GM12878 (cell line): ENCODE measurements at regions not wholly inside any gene's neighbourhood (a gene's known extent, or its start where the extent isn't known, plus 50 kb on each side); places are given as distances from the start of the nearest gene placed in this dataset.

ENCODE experiments used
- ATAC-seq: fragments of 200-7000 bp; cut with Tn5 transposase; 3 replicates; pipeline ENCODE4 v1.9.1; 2020; ENCODE audit warnings: mild to moderate bottlenecking, moderate library complexity
- BruUV-seq: library from RNA; stranded (reverse); fragments of 400-500 nt; replicated peaks from 2 replicates; lab custom pipeline; 2021; lab: Mats Ljungman, UMichigan
- CTCF ChIA-PET: fragments of 300-600 bp; sonication (Branson Sonifier 250); formaldehyde crosslinking; extraction: SDS; loops from one replicate; lab custom pipeline; 2021; ENCODE audit warnings: inconsistent platforms; lab: Yijun Ruan, JAX
- POLR2A ChIA-PET: fragments of 350-600 bp; formaldehyde crosslinking; extraction: SDS; loops from one replicate; lab custom pipeline; 2021; ENCODE audit warnings: inconsistent platforms; lab: Charles Lee
- RAD21 ChIA-PET: fragments of 300-600 bp; sonication (Branson Sonifier 250); formaldehyde crosslinking; loops from one replicate; lab custom pipeline; 2023; ENCODE audit warnings: antibody characterized with exemption; ENCODE audit not compliant: unreplicated experiment; lab: Charles Lee
- SMC1A ChIA-PET: fragments of 300-600 bp; sonication (Branson Sonifier 250); formaldehyde crosslinking; loops from one replicate; lab custom pipeline; 2023; ENCODE audit not compliant: unreplicated experiment, uncharacterized antibody; lab: Charles Lee
- DNase-seq: peaks from one replicate; pipeline ENCODE4 v3.0.0-alpha.2; 2011; ENCODE audit warnings: low read depth, low spot score
- FAIRE-seq: peaks from 3 replicates; lab custom pipeline; 2011; peaks lifted over from hg19 to GRCh38; lab: Jason Lieb, UNC
- H2AFZ ChIP-seq: 2 replicates; pipeline ENCODE4 v1.6.0; 2011; ENCODE audit warnings: low read depth, low read length, control low read depth; ENCODE audit not compliant: control insufficient read depth
- H3K27ac ChIP-seq: 2 replicates; pipeline ENCODE4 v1.5.1; 2011; ENCODE audit warnings: control low read depth; ENCODE audit not compliant: control insufficient read depth, insufficient read depth
- H3K27me3 ChIP-seq, 2 experiments: replicated peaks in 1 of 2; 2 replicates each; pipeline versions ENCODE4 v1.6.0 to v1.6.1; 2011; ENCODE audit warnings: low read length in 1 of 2; ENCODE audit not compliant: control insufficient read depth in 2 of 2, insufficient read depth in 2 of 2
- H3K36me3 ChIP-seq, 2 experiments: 2 replicates each; pipeline ENCODE4 v1.5.1; 2011; ENCODE audit warnings: low read length in 1 of 2; ENCODE audit not compliant: control insufficient read depth in 2 of 2, insufficient read depth in 2 of 2
- H3K4me1 ChIP-seq: 2 replicates; pipeline ENCODE4 v1.6.1; 2011; ENCODE audit warnings: mild to moderate bottlenecking, low read length, moderate library complexity, mixed read lengths; ENCODE audit not compliant: control insufficient read depth, insufficient read depth
- H3K4me2 ChIP-seq: 2 replicates; pipeline ENCODE4 v1.6.0; 2011; ENCODE audit warnings: control low read depth; ENCODE audit not compliant: control insufficient read depth, insufficient read depth
- H3K4me3 ChIP-seq: fragments of 200-600 bp; sonication (generic); 2 replicates; pipeline ENCODE4 v1.5.1; 2016
- H3K79me2 ChIP-seq: 2 replicates; pipeline ENCODE4 v1.6.0; 2011; ENCODE audit warnings: low read length; ENCODE audit not compliant: control insufficient read depth, insufficient read depth
- H3K9ac ChIP-seq: 2 replicates; pipeline ENCODE4 v1.8.0; 2011; ENCODE audit warnings: low read length, control low read depth, mixed read lengths; ENCODE audit not compliant: control insufficient read depth, insufficient read depth
- H3K9me3 ChIP-seq: replicated peaks from 3 replicates; pipeline ENCODE4 v1.5.1; 2011; ENCODE audit warnings: mild to moderate bottlenecking, low read length; ENCODE audit not compliant: control insufficient read depth, insufficient read depth
- H4K20me1 ChIP-seq: 2 replicates; pipeline ENCODE4 v1.6.0; 2011; ENCODE audit not compliant: control insufficient read depth, insufficient read depth
- CREB1 ChIP-seq: IDR thresholded peaks from 2 replicates; pipeline ENCODE4 v1.6.1; 2012; ENCODE audit warnings: low read depth, mild to moderate bottlenecking, inconsistent platforms
- HCFC1 ChIP-seq: fragments of 150-350 bp; IDR thresholded peaks from 2 replicates; pipeline ENCODE4 v1.6.1; 2014; ENCODE audit warnings: low read length
- SMC3 ChIP-seq: IDR thresholded peaks from 2 replicates; pipeline ENCODE4 v1.6.1; 2011; ENCODE audit warnings: low read length, improper control_type of control experiment, borderline replicate concordance
- SRF ChIP-seq, 2 experiments: IDR thresholded peaks; 2 replicates each; pipeline ENCODE4 v1.6.1; 2011; ENCODE audit warnings: low read depth in 2 of 2, low read length in 2 of 2, mild to moderate bottlenecking in 1 of 2, moderate library complexity in 1 of 2
- ZBTB11 ChIP-seq: fragments of 450-650 bp; formaldehyde crosslinking; IDR thresholded peaks from 2 replicates; pipeline ENCODE4 v1.5.0; 2022; ENCODE audit warnings: mild to moderate bottlenecking, missing genetic modification characterization
- WGBS: methylation state at CpG from one replicate; pipeline ENCODE4 v1.1.6; 2016; ENCODE audit warnings: low lambda C conversion rate; ENCODE audit not compliant: insufficient replicate concordance, insufficient coverage; ENCODE audit errors: missing lambda C conversion rate; 5-methylcytosine and 5-hydroxymethylcytosine counted together
- in situ Hi-C: fragments of 300-500 bp; cut with MboI; formaldehyde crosslinking; loops from 9 replicates; pipeline ENCODE4 v1.14.3; 2018; ENCODE audit warnings: mixed read lengths
- intact Hi-C: fragments of 100-400 bp; cut with micrococcal nuclease; formaldehyde crosslinking; loops from one replicate; pipeline ENCODE4 v1.14.2; 2022; ENCODE audit not compliant: unreplicated experiment

GRCh38 chr16:77060614-77061013 is 130.4 kb upstream of the MON1B start (continued):
- TF ChIP-seq ZBTB11 (CRISPR knock-in tag), result no peak
- TF ChIP-seq CREB1, result no peak

GRCh38 chr16:77062878-77063675 is 127.9 kb upstream of the MON1B start:
- Histone ChIP-seq H3K9ac (no peak overlapping the region), H3K27me3 (no peaks in the 10 kb centered on the region), H3K36me3 (no peaks in the 10 kb centered on the region), H3K4me2 (no peak overlapping the region), H3K79me2 (no peaks in the 10 kb centered on the region), H3K4me1 (no peaks in the 10 kb centered on the region), H2AFZ (no peak overlapping the region), H4K20me1 (no peaks in the 10 kb centered on the region), H3K4me3 (no peak overlapping the region), H3K9me3 (no peaks in the 10 kb centered on the region), H3K27ac (no peak overlapping the region)
- TF ChIP-seq SMC3, result no peak
- no peak for TF ChIP-seq SRF (IDR thresholded peaks at IDR 0.05; ENCODE audit: low read depth in 2 of 2, low read length in 2 of 2)
- no peak for TF ChIP-seq HCFC1
- intact Hi-C loops (no loop called here), in situ Hi-C loops (no loop called here)
- BruUV-seq, result no TSS peak
- ATAC-seq (no peak), FAIRE-seq (no peak), DNase-seq (no peak)
- RAD21 ChIA-PET, result no interaction called here
- 23% methylated on average over 11 of the region's 11 CpGs for WGBS
- SMC1A ChIA-PET, result interaction anchor here (0.6 kb wide), 1 partner anchor 322 kb away, joined by 3 read pairs; no protein-coding TSS in a partner anchor
- POLR2A ChIA-PET, result no interaction called here
- CTCF ChIA-PET, result interaction anchor here (0.7 kb wide), 1 partner anchor 109 kb away, joined by 3 read pairs; no protein-coding TSS in a partner anchor
